Neural cell (in vitro differentiated cells): ENCODE measurements at regions not wholly inside any gene's neighbourhood (a gene's known extent, or its start where the extent isn't known, plus 50 kb on each side); places are given as distances from the start of the nearest gene placed in this dataset.

ENCODE experiments used
- CTCF ChIP-seq: fragments of 450-650 bp; IDR thresholded peaks from 2 replicates; pipeline ENCODE4 v1.5.1; 2014; ENCODE audit warnings: antibody characterized with exemption, mild to moderate bottlenecking, moderate library complexity; ENCODE audit not compliant: poor library complexity, severe bottlenecking
- RAD21 ChIP-seq: fragments of 450-650 bp; conservative IDR thresholded peaks from 2 replicates; pipeline ENCODE4 v1.6.1; 2014; ENCODE audit warnings: antibody characterized with exemption, mild to moderate bottlenecking, moderate library complexity
- REST ChIP-seq: IDR thresholded peaks from 2 replicates; pipeline ENCODE4 v1.6.1; 2012; ENCODE audit warnings: borderline replicate concordance

DNA sequence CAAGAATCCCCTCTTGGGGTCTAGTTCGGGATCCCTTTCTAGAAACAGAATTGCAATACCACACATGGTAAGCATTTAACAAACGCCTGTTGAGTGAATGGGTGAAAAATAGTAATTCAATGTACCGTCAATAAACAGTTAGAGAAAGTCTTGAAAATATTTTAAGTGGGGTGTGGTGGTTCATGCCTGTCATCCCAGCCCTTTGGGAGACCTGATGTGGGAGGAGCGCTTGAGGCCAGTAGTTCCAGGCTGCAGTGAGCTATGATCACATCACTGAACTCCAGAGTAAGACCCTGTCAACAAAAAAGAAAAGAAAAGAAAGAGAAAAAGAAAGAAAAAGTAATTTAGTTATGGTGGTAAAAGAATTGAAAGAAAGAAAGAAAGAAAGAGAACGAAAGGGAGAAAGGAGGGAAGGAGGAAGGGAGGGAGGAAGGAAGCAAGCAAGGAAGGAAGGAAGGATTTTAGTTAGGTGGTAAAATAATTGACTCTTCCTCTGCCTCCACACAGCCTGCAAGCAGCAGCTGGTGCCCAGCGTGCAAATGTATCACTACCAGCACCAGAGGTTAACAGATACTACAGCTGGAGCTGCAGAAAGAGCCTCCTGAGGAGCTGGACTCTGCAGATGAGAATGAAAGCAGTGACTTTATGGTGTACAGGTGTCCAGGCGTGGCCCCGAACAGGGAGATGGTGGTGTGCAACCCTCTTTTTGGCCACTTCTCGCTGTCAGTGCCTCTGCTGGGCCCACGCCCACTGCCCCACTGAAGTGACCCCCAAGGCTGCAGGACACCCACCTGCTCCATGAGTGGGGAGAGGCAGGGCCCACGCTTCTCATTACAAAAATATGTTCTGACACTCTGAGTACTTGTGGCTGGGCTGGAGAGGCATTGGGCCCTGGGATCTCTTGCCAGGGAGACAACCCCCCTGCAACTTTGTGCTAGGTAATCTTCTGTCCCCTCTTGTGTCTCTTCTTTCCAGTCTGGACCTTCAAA lies 135.4 kb downstream of the BAMBI start:
- TF ChIP-seq CTCF (no peak), RAD21 (no peak), REST (no peak)
